KOPT-K1 (cell line): ENCODE measurements at regions not wholly inside any gene's neighbourhood (a gene's known extent, or its start where the extent isn't known, plus 50 kb on each side); places are given as distances from the start of the nearest gene placed in this dataset.
"Not testable (repeated sequence)": the region's sequence is repeated elsewhere in the genome, so short reads cannot be mapped to it uniquely, and the experiment has no call there.

ENCODE experiments used
- H3K27ac ChIP-seq: fragments of 200-600 bp; sonication (generic); 2 replicates; pipeline ENCODE4 v1.5.1; 2016; ENCODE audit warnings: antibody characterized with exemption, mild to moderate bottlenecking, low read depth, low read length; ENCODE audit not compliant: poor library complexity, severe bottlenecking
- H3K36me3 ChIP-seq: fragments of 200-600 bp; sonication (generic); 2 replicates; pipeline ENCODE4 v1.5.1; 2017; ENCODE audit warnings: antibody characterized with exemption, mild to moderate bottlenecking, low read length, moderate library complexity; ENCODE audit not compliant: insufficient read depth
- H3K9me3 ChIP-seq: fragments of 200-600 bp; sonication (generic); 2 replicates; pipeline ENCODE4 v1.5.1; 2017; ENCODE audit warnings: antibody characterized with exemption, low read length, mild to moderate bottlenecking; ENCODE audit not compliant: insufficient read depth, poor library complexity, severe bottlenecking

DNA sequence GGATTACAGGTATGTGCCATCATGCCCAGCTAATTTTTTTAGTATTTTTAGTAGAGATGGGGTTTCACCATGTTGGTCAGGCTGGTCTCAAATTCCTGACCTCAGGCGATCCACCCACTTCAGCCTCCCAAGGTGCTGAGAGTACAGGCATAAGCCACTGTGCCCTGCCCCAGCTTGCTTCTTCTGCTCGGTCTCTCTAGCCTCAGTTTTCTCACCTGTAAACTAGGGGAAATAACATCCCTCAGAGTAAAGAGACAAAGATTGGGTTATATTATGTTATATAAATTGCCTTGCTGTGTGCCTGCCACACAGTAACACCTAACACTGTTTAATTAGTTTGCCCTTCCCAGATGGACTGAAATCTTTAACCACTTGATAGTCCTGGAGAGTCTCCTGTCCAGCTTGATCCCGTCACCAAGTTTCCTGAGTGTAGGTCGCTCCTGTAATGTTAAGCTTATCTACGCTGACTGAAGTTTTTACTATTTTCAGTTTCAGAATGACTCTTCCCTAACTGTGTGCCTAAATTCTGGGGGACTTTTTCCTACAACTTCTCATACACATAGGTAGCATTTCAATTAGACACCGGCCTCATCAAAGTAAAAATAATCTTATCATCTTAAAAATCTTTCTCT lies 412.7 kb upstream of the TENM3 start:
- Histone ChIP-seq H3K27ac (no peak overlapping the region), H3K9me3 (no peaks in the 10 kb centered on the region), H3K36me3 (no peaks in the 10 kb centered on the region)

DNA sequence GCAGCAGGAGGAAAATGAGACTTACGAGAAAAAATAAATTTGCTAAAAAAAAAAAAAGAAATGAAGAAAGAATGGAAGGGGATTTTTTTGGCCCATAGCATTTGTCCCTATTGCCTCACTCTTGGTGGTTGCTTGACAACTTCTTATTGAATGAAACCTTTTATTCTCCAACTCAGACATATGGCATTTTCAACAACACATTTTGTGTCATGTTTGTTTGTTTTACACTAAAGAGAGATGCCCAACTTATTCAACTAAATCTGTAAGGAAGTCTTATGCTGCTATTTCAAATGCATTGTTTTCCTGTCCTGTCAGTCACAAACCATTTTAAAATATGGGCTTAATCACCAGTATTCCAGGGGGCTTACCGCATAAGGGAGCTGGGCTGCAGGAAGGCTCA lies 409.1 kb upstream of the TENM3 start:
- Histone ChIP-seq H3K36me3 (no peaks in the 10 kb centered on the region), H3K27ac (no peak overlapping the region), H3K9me3 (no peaks in the 10 kb centered on the region)

DNA sequence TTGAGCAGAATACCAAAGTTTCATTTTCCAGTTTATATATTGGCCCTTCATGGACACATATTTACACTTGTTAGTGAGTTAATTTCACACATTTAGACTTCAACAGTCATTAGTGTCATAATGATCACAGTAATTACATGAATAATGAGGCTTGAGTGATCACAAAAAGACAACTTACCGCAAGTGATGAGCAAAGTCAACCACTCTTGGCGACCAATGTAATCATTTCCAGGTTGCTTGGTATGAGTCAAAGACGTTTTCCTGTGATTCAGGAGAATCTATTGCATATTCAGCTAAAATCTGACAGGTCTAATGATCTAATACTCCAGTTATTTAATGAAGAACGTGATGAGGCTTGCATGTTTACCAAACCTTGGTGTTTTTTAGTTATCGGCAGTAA lies 407.9 kb upstream of the TENM3 start:
- Histone ChIP-seq H3K9me3 (no peaks in the 10 kb centered on the region), H3K36me3 (no peaks in the 10 kb centered on the region), H3K27ac (no peak overlapping the region)

DNA sequence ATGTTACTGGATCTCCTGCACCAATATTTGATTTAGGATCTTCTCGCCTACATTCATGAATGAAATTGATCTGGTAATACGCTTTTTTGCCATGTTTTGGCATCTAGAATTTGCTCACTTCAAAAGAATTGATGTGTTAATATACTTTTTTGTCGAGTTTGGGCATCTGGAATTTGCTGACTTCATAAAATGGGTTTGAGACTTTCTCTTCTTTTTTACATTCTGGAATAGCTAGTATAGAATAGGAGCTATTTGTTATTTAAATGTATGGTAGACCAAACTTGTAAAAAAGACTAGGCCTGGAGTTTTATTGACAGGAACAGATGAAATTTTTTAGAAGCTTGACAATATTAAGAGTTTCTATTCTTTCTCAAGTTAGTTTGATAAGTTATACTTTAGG lies 404.9 kb upstream of the TENM3 start:
- Histone ChIP-seq H3K27ac (no peak overlapping the region), H3K9me3 (no peaks in the 10 kb centered on the region), H3K36me3 (no peaks in the 10 kb centered on the region)

DNA sequence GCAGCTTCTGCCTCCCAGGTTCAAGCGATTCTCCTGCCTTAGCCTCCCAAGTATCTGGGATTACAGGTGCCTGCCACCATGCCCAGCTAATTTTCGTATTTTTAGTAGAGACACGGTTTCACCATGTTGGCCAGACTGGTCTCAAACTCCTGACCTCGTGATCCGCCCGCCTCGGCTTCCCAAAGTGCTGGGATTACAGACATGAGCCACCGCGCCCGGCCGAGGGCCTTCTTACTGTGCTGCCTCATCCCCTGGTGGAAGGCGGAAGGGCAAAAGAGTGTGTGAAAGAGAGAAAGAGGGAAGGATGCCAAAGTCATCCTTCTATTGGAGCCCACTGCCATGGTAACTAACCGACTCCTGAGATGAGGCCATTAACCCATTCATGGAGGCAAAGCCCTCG lies 399.4 kb upstream of the TENM3 start:
- not testable (repeated sequence) for H3K36me3 ChIP-seq

DNA sequence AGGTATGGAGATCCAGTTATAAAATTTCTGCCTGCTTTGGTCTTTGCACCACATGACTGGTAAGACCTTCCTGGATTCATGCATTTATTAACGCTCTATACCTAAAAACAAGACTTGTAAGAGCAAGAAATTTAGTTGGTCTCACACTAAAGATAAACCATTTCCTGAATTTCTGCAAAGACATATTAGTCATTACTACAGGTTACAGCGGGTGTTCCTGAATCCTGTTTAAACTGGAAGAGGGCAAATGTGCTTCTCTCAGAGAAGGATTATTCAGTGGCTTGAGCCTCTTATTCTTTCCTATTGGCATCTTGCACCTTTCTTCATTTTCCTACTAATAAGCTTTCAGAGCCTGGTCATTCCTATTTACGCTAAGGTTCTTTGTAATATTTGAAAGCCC lies 397.6 kb upstream of the TENM3 start:
- no peak overlapping the region for H3K27ac ChIP-seq
- H3K36me3 ChIP-seq: no peaks in the 10 kb centered on the region
- H3K9me3 ChIP-seq: no peaks in the 10 kb centered on the region

More for the DNA sequence above, 399.4 kb upstream of the TENM3 start:
- H3K27ac ChIP-seq, H3K9me3 ChIP-seq: not testable (repeated sequence)

DNA sequence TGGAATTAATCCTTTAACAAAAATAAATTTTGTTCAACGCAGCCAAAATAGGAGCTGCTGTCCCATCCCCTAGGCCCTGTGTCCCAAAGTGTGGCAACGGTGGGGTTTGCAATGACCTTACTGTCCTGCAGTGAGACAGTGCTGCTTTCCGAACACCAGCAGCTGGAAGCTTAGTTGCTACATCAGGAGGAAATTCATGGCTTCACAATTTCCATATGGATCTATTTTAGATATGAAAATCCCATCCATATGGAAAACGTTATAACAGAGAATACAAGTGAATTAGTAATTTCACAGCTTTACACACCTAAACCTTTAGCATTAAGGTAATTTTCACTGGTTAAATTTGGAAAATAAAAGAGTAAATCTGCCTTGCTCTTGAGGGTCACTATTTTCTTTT lies 396.3 kb upstream of the TENM3 start:
- no peaks in the 10 kb centered on the region for H3K36me3 ChIP-seq
- no peak overlapping the region for H3K27ac ChIP-seq
- no peaks in the 10 kb centered on the region for H3K9me3 ChIP-seq

DNA sequence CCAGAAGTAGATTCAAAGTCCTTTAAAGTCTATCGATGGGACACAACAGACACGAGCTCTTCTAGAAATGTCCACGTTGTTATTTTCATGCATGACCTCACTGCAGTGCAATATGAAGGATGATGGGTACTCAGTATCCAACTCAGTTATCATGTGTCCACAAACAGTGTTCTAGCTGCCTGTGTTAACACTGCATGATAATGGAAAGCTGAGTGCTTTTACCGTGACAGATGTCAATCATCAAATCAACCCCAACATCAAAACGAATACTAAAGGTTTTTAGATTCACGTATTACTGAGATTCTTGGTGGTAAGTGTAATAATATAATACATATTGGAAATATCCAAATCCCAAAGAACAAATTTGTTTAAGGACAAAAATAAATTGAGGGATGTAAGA lies 394.8 kb upstream of the TENM3 start:
- no peak overlapping the region for H3K27ac ChIP-seq

DNA sequence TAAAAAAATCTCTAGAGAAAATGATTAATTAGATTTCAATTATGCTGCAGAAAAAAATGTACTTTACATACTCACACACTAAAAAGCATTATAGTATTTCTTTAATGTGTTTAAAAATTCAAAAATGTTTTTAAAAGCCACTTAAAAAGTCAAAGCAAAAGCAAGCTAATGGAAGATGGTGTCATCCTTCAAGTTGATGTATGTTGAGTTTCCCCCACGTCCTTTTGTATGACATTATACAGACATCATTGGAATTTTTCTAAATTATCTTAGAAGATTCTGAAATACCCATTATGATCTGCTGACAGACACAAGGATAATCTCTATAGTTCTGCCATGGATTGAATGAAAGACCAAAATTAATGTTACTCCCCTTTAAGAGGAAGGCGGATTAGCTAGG lies 393.7 kb upstream of the TENM3 start:
- no peaks in the 10 kb centered on the region for H3K9me3 ChIP-seq
- H3K27ac ChIP-seq: no peak overlapping the region
- H3K36me3 ChIP-seq: no peaks in the 10 kb centered on the region

More for the DNA sequence above, 394.8 kb upstream of the TENM3 start:
- no peaks in the 10 kb centered on the region for H3K36me3 ChIP-seq
- H3K9me3 ChIP-seq: no peaks in the 10 kb centered on the region

DNA sequence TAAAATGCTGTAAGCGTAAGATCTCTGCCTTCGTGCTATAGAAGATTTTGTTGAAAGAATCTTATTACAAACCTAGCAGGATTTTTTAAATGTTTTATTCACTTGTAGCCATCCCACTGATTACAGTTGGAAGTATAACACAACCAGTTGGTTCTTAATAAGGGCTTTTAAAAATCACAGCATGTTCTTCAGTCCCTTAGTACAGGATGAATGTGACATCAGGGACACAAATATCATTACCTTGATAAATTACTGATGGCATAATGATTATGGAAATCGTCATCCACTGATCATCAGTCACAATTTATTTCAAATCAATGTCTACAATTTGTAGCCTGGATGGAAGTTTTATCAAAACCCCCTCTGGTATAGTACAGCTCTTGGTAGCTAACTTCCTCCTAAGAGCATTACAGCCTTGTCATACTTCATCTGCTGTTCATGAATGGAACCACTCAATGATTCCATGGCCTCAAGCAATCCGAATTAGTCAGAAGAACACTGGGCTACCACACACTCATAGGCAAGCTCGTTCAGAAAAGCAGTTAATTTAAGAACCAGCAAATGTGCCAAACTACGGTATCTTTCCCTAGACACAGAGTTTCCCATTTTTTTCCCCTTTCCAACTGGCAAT lies 389.2 kb upstream of the TENM3 start:
- Histone ChIP-seq H3K36me3 (no peaks in the 10 kb centered on the region), H3K9me3 (no peaks in the 10 kb centered on the region), H3K27ac (no peak overlapping the region)

DNA sequence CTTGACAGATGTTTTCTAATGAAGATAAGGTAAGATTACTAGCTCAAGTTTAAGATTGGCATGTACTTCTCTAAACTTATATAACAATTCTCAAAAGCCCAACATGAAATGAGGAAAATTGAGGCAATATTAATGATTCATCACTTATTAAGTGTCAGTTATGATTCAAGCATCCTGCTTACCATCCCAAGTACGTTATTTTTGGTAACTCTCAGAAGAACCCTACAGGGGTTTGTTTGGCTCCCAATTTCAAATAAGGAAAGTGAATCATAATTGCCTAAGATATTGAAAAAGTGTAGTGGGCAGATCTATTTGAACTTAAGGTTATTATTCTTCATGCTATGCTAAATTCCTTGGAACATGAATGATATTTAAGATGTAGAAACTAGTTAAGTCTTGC lies 387.9 kb upstream of the TENM3 start:
- Histone ChIP-seq H3K36me3 (no peaks in the 10 kb centered on the region), H3K9me3 (no peaks in the 10 kb centered on the region), H3K27ac (no peak overlapping the region)

DNA sequence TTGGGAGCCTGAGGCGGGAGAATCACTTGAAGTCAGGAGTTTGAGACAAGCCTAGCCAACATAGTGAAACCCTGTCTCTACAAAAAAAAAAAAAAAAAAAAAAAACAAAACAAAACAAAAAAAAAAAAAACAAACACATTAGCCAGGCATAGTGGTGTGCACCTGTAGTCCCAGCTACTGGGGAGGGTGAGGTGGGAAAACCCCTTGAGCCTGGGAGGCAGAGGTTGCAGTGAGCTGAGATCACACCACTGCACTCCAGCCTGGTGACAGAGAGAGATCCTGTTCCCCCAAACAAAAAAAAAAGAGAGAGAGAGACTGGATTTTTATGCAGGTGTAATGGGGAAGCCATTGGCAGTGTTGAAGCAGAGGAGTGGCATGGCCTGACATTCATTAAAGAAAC lies 385.7 kb upstream of the TENM3 start:
- not testable (repeated sequence) for H3K9me3 ChIP-seq, H3K27ac ChIP-seq, H3K36me3 ChIP-seq

DNA sequence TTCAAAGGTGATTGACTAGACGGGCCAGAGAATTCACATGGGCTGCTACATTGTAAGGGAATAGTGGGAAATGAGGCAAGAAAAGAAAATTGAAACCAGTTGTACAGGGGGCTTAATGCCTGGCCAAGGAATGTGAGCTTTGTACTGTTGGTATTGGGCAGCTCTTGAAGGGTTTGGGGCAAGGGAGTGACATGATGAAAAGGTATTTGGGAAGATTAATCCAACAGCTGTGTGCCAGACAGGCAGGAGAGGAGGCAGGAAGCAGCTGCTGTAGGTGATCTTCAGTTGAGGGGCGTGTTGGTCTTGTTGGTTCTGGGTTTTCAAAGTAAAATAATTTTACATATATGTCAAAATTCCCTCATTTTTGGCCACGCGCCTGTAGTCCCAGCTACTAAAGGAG lies 384.5 kb upstream of the TENM3 start:
- H3K9me3 ChIP-seq: no peaks in the 10 kb centered on the region
- no peak overlapping the region for H3K27ac ChIP-seq
- no peaks in the 10 kb centered on the region for H3K36me3 ChIP-seq

DNA sequence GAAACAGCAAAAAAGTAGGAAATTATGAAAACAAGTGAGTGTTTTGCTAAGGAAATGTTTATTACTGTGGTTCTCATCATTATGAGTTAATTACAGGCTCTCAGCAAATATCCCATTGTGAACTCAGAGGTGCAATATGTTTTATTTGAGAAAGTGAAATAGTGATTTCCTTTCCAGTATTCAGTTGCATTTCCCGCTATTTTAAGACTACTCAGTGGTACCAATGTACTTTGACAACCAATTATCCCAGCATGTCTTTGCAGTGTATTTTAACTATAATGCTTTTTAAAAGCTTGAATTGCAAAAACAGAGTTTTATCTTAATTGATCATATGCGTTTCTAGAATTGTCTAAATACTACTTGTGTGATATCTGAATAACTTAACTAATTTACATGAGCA lies 383.8 kb upstream of the TENM3 start:
- H3K9me3 ChIP-seq: no peaks in the 10 kb centered on the region
- no peaks in the 10 kb centered on the region for H3K36me3 ChIP-seq
- H3K27ac ChIP-seq: no peak overlapping the region

DNA sequence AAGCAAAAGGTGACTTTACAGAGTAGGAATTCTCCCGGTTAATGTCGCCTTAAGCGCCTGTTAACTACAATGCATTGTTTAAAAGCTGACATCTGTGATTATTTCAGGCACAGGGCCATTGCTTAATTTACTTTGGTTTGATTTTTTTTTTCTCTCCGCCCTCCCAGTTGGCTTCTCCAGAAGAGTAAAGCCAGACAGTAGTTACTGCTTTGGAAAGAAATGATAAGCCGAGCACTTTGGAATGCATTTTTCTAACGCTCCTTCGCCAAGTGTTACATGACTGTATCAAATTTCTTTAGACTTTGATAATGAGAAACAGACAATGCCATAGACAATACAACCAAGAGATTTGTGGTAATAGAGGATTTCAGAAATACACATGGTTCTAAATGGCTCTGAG lies 383.0 kb upstream of the TENM3 start:
- Histone ChIP-seq H3K27ac (no peak overlapping the region), H3K9me3 (no peaks in the 10 kb centered on the region), H3K36me3 (no peaks in the 10 kb centered on the region)

DNA sequence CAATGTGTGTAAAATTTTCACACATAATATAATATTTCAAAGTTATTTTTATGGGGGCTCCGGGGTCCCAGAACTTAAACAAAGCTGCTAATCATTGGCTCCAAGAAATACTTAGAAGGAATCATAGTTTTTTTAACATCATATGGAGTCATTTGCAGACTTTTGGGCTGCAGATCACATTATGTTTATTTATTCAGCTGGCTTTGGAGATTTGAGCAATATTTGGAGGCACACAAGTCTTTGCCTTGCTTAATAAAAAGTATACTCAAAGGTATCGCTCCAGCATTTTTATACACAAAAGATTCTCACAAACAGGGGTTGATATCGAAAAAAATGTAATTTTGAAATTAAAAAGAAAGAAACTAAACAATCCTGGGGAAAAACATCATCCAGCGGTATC lies 382.5 kb upstream of the TENM3 start:
- H3K9me3 ChIP-seq: no peaks in the 10 kb centered on the region
- no peak overlapping the region for H3K27ac ChIP-seq
- H3K36me3 ChIP-seq: no peaks in the 10 kb centered on the region
